ENCODE measurements at regions not wholly inside any gene's neighbourhood (a gene's known extent, or its start where the extent isn't known, plus 50 kb on each side); places are given as distances from the start of the nearest gene placed in this dataset.

DNA sequence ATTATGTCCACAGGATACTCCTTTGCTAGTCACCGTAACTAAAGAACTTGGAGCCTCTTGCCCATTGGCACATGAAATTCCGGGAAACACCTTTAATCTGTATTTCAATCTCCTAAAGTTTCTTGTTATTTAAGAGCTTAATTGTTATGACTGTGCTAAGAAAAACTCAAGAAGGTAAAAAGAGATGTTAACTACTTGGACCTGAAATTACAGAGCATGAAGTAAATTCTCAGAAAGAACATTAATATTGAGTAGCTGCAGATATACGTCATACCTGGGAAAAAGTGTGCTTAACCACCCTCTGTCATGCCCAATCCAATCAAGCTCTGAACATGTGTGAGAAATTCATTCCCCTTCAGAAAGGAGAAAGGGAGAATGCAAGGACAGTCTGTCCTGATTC lies 394.9 kb upstream of the PTGER4 start:
- ChIA-PET CTCF (interaction anchor here (0.6 to 1.1 kb wide), 3 partner anchors 87 to 366 kb away, joined by 3 to 4 read pairs (median 3); no protein-coding TSS in a partner anchor), POLR2A (interaction anchor here (0.6 kb wide), 1 partner anchor 983 kb away, joined by 8 read pairs; no protein-coding TSS in a partner anchor)
- no peak for DNase-seq
- H3K4me3 Mint-ChIP-seq: no peak overlapping the region
- peaks cover 5% of the 10 kb centered on the region for H3K9me3 Mint-ChIP-seq (ENCODE audit: low read depth)
- no peaks in the 10 kb centered on the region for H3K27me3 Mint-ChIP-seq
- intact Hi-C loops (cut with DNase I, micrococcal nuclease): no loop called here
- H3K36me3 Mint-ChIP-seq (ENCODE audit: low read depth): peaks cover 9% of the 10 kb centered on the region
- peak; percentile 33 for ATAC-seq
- H3K4me1 Mint-ChIP-seq: peaks cover 26% of the 10 kb centered on the region
- H3K27ac Mint-ChIP-seq: no peak overlapping the region

DNA sequence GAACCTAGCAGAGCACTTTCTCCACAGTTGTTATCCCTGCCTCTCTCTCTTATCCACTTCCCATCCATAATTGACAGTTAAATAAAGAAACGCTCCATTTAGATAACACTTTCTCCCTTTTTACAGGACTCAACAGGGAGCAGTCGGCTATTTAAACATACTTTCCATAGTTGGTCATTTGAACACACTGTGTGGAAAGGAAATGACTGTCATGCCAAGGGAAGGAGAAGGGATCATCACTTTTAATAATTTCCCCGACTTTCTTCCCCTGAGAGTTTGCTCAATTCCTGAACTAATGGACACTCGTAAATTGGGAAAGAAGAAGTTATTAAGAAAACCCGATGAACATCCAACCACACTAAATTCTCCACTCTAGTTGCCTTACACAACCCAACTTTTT lies 400.8 kb upstream of the PTGER4 start:
- ChIA-PET CTCF (interaction anchor here (1.0 to 1.9 kb wide), 2 partner anchors 8 to 407 kb away, joined by 3 to 6 read pairs; no protein-coding TSS in a partner anchor), POLR2A (interaction anchor here (2.2 kb wide), 1 partner anchor 55 kb away, joined by 11 read pairs; no protein-coding TSS in a partner anchor)
- H3K27ac Mint-ChIP-seq: peak overlapping the region; percentile 90
- DNase-seq (no peak), ATAC-seq (no peak)
- peaks cover 67% of the 10 kb centered on the region for H3K4me1 Mint-ChIP-seq
- H3K27me3 Mint-ChIP-seq: no peaks in the 10 kb centered on the region
- H3K9me3 Mint-ChIP-seq (ENCODE audit: low read depth): peaks cover 5% of the 10 kb centered on the region
- H3K4me3 Mint-ChIP-seq: no peak overlapping the region
- peaks cover 10% of the 10 kb centered on the region for H3K36me3 Mint-ChIP-seq (ENCODE audit: low read depth)
- intact Hi-C loops (cut with DNase I, micrococcal nuclease): loop anchor here (5.0 to 10.0 kb wide), 5 partner anchors 107 to 1104 kb away; partner anchors contain the start of gene RPL37 (in 1 of the 2)

DNA sequence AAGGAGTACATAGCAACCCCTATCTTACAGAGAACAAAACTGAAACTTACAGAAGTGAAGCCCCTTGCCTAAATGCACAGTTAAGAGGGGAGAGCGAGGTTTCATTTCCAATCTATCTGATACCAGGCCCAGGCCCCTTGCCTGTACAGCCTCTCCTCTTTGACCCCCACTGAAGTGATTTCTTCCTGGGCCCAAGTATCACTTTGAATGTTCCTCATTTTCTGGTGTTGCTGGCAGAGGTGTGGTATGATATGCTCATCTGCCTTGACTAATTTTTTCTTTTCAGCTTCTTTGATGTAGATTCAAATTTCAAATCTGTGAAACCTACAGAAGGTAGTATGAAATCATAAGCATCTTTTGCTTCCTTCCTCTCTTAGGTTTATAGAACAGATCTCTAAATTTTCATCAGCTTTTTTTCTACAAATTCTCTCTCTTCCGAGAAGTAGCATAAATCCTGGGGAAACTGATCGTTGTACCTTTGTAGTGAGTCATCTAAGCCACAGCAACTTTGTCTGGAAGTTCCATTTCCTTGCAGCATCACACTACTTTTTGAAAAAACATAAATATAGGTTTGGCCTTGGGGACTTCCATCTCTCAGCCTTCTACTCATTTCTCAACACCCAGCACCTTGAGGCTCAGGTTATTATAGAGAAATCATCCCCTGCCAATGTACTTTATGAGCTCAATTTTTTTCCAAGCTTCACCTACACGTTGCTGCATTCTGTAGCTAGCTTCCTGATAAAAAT lies 402.4 kb upstream of the PTGER4 start:
- peak overlapping the region; percentile 95 for H3K27ac Mint-ChIP-seq

DNA sequence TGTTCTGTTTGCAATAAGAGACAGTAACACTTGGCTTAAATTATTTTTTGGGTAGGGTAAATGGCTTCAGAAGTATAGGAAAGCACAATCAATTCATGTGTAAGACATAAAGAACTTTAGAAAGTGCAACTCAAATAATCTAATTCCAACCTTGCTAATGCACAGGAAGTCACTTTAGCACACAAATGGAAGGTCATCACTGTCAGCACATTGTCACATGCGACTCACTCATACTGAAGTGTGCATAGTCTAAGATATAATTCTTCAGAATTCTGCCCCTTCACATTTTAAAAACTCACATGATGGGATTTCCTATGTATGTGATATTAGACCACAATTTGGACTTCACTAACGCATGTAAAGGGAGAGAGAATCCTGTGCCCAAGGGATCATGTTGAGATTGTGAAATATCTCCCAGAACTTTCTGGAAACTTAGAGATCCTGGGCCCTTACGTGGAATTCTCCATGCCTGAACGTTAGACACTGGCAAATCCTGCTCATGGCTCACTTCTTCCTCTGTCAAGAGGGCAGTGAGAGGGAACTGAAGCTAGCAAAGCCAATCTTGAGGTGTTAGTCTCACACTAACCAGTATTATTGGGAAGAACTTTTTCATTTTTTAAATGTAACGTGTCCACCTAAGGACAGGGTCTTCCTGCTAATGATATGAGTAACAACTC lies 403.2 kb upstream of the PTGER4 start:
- H3K27ac Mint-ChIP-seq: peak overlapping the region; percentile 95
- H3K9me3 Mint-ChIP-seq (ENCODE audit: low read depth): peaks cover 7% of the 10 kb centered on the region
- H3K4me3 Mint-ChIP-seq: peak overlapping the region; percentile 39
- CTCF ChIA-PET: interaction anchor here (0.8 to 2.3 kb wide), 5 partner anchors 10 to 164 kb away, joined by 3 to 8 read pairs (median 6); no protein-coding TSS in a partner anchor
- intact Hi-C loops (cut with DNase I, micrococcal nuclease): loop anchor here (1.0 to 10.0 kb wide), 23 partner anchors 36 to 1102 kb away; partner anchors contain the start of genes PTGER4 (in 2 of the 2) and RPL37 (in 1 of the 2)
- POLR2A ChIA-PET: interaction anchor here (0.6 to 2.2 kb wide), 9 partner anchors 37 to 400 kb away, joined by 3 to 11 read pairs (median 5); no protein-coding TSS in a partner anchor
- peaks cover 82% of the 10 kb centered on the region for H3K4me1 Mint-ChIP-seq
- H3K36me3 Mint-ChIP-seq (ENCODE audit: low read depth): peaks cover 13% of the 10 kb centered on the region
- H3K27me3 Mint-ChIP-seq: no peaks in the 10 kb centered on the region
- DNase-seq: peak; percentile 22
- peak; percentile 20 for ATAC-seq

More for the DNA sequence above, 402.4 kb upstream of the PTGER4 start:
- ChIA-PET POLR2A (interaction anchor here (0.6 to 2.2 kb wide), 15 partner anchors 37 to 399 kb away, joined by 3 to 11 read pairs (median 5); no protein-coding TSS in a partner anchor), CTCF (interaction anchor here (0.6 to 2.3 kb wide), 12 partner anchors 10 to 212 kb away, joined by 3 to 8 read pairs (median 4); no protein-coding TSS in a partner anchor)
- peaks cover 77% of the 10 kb centered on the region for H3K4me1 Mint-ChIP-seq
- ATAC-seq (peak; percentile 77), DNase-seq (peak; percentile 59)
- peak overlapping the region; percentile 39 for H3K4me3 Mint-ChIP-seq
- no peaks in the 10 kb centered on the region for H3K27me3 Mint-ChIP-seq
- intact Hi-C loops (cut with DNase I, micrococcal nuclease): loop anchor here (1.0 to 10.0 kb wide), 23 partner anchors 37 to 1103 kb away; partner anchors contain the start of genes PTGER4 (in 2 of the 2) and RPL37 (in 1 of the 2)
- H3K36me3 Mint-ChIP-seq (ENCODE audit: low read depth): peaks cover 13% of the 10 kb centered on the region
- H3K9me3 Mint-ChIP-seq (ENCODE audit: low read depth): peaks cover 7% of the 10 kb centered on the region

DNA sequence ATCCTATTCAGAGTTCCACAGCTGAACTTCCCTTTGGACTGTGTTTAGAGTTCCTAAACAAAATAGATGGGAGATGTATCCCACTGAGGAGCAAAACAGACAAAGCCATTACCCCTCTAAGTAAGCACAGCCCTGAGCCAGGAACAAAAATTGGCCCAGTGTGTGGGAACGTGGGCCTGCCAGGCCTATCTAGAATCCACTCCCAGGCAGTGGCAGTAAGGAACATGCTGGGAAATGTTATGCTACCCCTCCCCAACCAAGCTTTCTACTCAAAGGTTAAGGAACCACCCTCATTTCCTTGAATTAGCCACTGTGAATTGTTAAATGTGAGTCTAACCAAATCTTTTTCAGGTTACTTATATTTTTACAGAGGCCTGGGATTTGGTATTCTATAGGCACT lies 405.1 kb upstream of the PTGER4 start:
- peaks cover 90% of the 10 kb centered on the region for H3K4me1 Mint-ChIP-seq
- CTCF ChIA-PET: interaction anchor here (1.0 kb wide), 1 partner anchor 34 kb away, joined by 3 read pairs; no protein-coding TSS in a partner anchor
- DNase-seq (no peak), ATAC-seq (no peak)
- no peak overlapping the region for H3K4me3 Mint-ChIP-seq
- intact Hi-C loops (cut with DNase I, micrococcal nuclease): loop anchor here in 1 of 2 experiments (10.0 kb wide), 3 partner anchors 330 to 1100 kb away; partner anchors contain the start of gene RPL37
- H3K36me3 Mint-ChIP-seq (ENCODE audit: low read depth): peaks cover 4% of the 10 kb centered on the region
- peaks cover 2% of the 10 kb centered on the region for H3K9me3 Mint-ChIP-seq (ENCODE audit: low read depth)
- POLR2A ChIA-PET: interaction anchor here (0.6 kb wide), 1 partner anchor 214 kb away, joined by 8 read pairs; no protein-coding TSS in a partner anchor
- H3K27ac Mint-ChIP-seq: peak overlapping the region; percentile 66
- H3K27me3 Mint-ChIP-seq: no peaks in the 10 kb centered on the region

DNA sequence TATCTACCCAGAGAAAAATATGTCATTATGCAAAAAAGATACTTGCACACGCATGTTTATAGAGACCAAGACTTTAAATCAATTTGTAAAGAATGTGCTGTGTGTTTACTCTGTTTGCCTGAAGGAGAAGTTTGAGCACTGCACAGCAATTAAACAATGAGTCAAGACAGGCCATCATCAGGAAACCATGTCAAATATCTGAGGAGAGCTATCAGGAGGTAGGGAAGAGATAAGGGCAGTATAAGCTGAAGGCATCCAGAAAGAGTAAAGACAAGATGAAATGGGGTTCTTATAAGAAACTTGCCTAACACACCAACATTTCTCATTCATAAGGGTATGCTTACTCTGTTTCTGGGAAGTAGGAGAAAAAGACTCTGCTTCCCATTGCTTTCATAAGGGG lies 405.8 kb upstream of the PTGER4 start:
- ATAC-seq (no peak), DNase-seq (no peak)
- H3K36me3 Mint-ChIP-seq (ENCODE audit: low read depth): peaks cover 4% of the 10 kb centered on the region
- ChIA-PET POLR2A (no interaction called here), CTCF (no interaction called here)
- intact Hi-C loops (cut with DNase I, micrococcal nuclease): loop anchor here in 1 of 2 experiments (10.0 kb wide), 3 partner anchors 329 to 1099 kb away; partner anchors contain the start of gene RPL37
- no peaks in the 10 kb centered on the region for H3K27me3 Mint-ChIP-seq
- H3K4me3 Mint-ChIP-seq: no peak overlapping the region
- H3K9me3 Mint-ChIP-seq (ENCODE audit: low read depth): peaks cover 2% of the 10 kb centered on the region
- peak overlapping the region; percentile 66 for H3K27ac Mint-ChIP-seq
- H3K4me1 Mint-ChIP-seq: peaks cover 86% of the 10 kb centered on the region

DNA sequence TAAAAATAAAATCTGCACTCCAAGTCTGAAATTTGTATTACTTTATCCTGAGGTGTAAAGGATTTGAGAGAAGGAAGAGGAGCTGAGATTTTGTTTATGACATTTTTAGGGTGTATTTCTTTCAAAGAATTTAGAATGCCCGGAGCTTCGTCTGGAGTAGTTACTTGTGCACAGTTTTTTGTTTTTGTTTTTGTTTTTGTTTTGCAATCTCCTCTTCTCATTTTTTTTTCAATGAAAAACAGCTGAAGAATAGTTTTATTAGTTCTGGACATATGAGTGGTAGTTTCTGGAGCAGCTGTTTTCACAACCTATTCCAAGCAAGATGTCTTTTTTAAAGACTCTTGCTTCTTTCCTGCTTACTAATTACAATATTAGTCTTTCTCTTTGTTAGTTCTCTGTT lies 408.2 kb upstream of the PTGER4 start:
- ChIA-PET CTCF (interaction anchor here (0.6 to 1.0 kb wide), 3 partner anchors 55 to 381 kb away, joined by 3 to 4 read pairs (median 3); no protein-coding TSS in a partner anchor), POLR2A (no interaction called here)

DNA sequence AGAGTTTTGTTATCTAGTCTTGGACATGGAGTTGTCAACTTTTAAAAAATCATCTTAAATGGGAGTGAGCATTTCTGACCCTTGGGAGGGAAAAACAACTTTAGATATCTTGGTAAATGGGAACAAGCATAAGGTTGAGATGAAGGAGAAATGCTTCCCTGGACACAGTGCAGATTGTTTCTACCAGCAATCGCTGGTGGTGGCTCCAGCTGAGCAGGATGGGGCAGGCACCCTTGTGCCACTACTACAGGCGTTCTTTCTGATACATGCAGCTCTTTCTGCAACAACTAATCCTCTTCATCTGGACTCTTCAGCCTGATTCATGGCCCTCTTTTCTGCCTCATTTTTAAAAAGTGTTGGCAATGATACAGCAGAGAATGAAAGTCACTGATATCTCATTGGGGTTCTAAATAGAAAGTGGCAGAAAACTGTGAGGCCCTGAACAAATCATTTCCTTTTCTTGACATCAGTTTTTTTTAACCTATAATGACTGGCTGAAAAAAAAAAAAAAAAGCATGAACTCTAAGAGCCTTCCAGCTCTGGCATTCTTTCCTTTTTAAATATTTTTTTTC lies 409.4 kb upstream of the PTGER4 start:
- Mint-ChIP-seq H3K27me3 (no peaks in the 10 kb centered on the region), H3K36me3 (ENCODE audit: low read depth) (peaks cover 4% of the 10 kb centered on the region), H3K4me1 (peaks cover 51% of the 10 kb centered on the region), H3K27ac (peak overlapping the region; percentile 67), H3K4me3 (no peak overlapping the region), H3K9me3 (ENCODE audit: low read depth) (peaks cover 2% of the 10 kb centered on the region)
- ChIA-PET CTCF (interaction anchor here (0.6 to 1.0 kb wide), 3 partner anchors 54 to 554 kb away, joined by 3 to 4 read pairs (median 3); no protein-coding TSS in a partner anchor), POLR2A (interaction anchor here (0.6 to 1.1 kb wide), 3 partner anchors 12 to 806 kb away, joined by 3 to 4 read pairs (median 3); no protein-coding TSS in a partner anchor)
- DNase-seq (peak; percentile 23), ATAC-seq (peak; percentile 83)
- intact Hi-C loops (cut with DNase I, micrococcal nuclease): loop anchor here in 1 of 2 experiments (10.0 kb wide), 3 partner anchors 326 to 1096 kb away; partner anchors contain the start of gene RPL37

More for the DNA sequence above, 408.2 kb upstream of the PTGER4 start:
- H3K27me3 Mint-ChIP-seq: no peaks in the 10 kb centered on the region
- H3K4me1 Mint-ChIP-seq: peaks cover 62% of the 10 kb centered on the region
- peaks cover 4% of the 10 kb centered on the region for H3K36me3 Mint-ChIP-seq (ENCODE audit: low read depth)
- no peak overlapping the region for H3K27ac Mint-ChIP-seq
- peaks cover 2% of the 10 kb centered on the region for H3K9me3 Mint-ChIP-seq (ENCODE audit: low read depth)
- no peak for DNase-seq
- no peak overlapping the region for H3K4me3 Mint-ChIP-seq
- no peak for ATAC-seq
- intact Hi-C loops (cut with DNase I, micrococcal nuclease): loop anchor here in 1 of 2 experiments (10.0 kb wide), 3 partner anchors 327 to 1097 kb away; partner anchors contain the start of gene RPL37

DNA sequence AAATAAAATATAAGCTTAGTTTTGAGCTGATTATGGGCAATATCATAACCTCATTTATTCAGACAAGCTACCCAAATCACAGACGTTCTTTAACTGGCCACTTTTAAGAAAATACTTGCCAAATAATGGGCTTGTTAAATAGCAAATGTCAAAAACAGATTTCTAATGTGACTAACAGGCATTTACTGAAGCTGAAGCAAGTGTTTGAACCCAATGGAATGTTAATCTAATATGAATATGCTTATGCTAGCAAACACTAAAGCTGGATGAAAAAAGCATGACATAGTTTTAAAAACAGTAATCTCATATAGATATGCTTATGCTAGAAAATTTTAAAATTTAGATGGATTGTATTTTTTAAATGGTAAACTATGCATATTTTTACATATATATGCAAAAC lies 411.6 kb upstream of the PTGER4 start:
- ChIA-PET POLR2A (no interaction called here), CTCF (interaction anchor here (1.1 kb wide), 1 partner anchor 9 kb away, joined by 4 read pairs; no protein-coding TSS in a partner anchor)
- Mint-ChIP-seq H3K9me3 (ENCODE audit: low read depth) (no peaks in the 10 kb centered on the region), H3K4me1 (peaks cover 32% of the 10 kb centered on the region), H3K4me3 (no peak overlapping the region), H3K27ac (no peak overlapping the region), H3K27me3 (no peaks in the 10 kb centered on the region), H3K36me3 (ENCODE audit: low read depth) (peaks cover 2% of the 10 kb centered on the region)
- DNase-seq (no peak), ATAC-seq (no peak)
- intact Hi-C loops (cut with DNase I, micrococcal nuclease): no loop called here

DNA sequence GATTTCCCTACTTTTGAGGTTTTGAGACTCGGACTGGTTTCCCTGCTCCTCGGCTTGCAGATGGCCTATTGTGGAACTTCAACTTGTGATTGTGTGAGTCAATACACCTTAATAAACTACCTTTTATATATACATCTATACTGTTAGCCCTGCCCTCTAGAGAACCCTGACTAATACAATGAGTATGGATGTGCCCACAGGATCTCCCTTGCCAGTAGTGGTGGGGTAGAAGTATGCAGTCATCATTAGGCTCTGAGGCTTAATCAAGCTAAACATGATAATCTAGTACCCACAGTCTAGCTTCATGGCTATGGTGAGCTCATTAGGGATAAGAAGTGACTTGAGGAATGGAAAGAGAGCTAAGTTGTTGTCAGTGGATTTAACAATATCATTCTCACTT lies 412.8 kb upstream of the PTGER4 start:
- no peaks in the 10 kb centered on the region for H3K36me3 Mint-ChIP-seq (ENCODE audit: low read depth)
- ATAC-seq (no peak), DNase-seq (no peak)
- H3K4me3 Mint-ChIP-seq: no peak overlapping the region
- no peaks in the 10 kb centered on the region for H3K27me3 Mint-ChIP-seq
- H3K27ac Mint-ChIP-seq: no peak overlapping the region
- intact Hi-C loops (cut with DNase I, micrococcal nuclease): no loop called here
- ChIA-PET CTCF (no interaction called here), POLR2A (interaction anchor here (0.5 kb wide), 1 partner anchor 458 kb away, joined by 6 read pairs; no protein-coding TSS in a partner anchor)
- H3K4me1 Mint-ChIP-seq: peaks cover 25% of the 10 kb centered on the region
- no peaks in the 10 kb centered on the region for H3K9me3 Mint-ChIP-seq (ENCODE audit: low read depth)
